Osteoblast (primary cell): ENCODE measurements at regions not wholly inside any gene's neighbourhood (a gene's known extent, or its start where the extent isn't known, plus 50 kb on each side); places are given as distances from the start of the nearest gene placed in this dataset.

Source experiments
- DNase-seq: peaks from one replicate; pipeline ENCODE4 v3.0.0; 2011; ENCODE audit warnings: low spot score, mixed read lengths; ENCODE audit not compliant: insufficient read length; ENCODE audit errors: missing footprints
- H2AFZ ChIP-seq: 2 replicates; pipeline ENCODE4 v1.6.0; 2011; ENCODE audit warnings: mild to moderate bottlenecking, low read length
- H3K27ac ChIP-seq: 2 replicates; pipeline ENCODE4 v1.5.1; 2011; ENCODE audit warnings: mild to moderate bottlenecking, low read depth, low read length, moderate library complexity
- H3K27me3 ChIP-seq: 2 replicates; pipeline ENCODE4 v1.6.0; 2012; ENCODE audit warnings: mild to moderate bottlenecking, control low read depth, inconsistent platforms, low read length, moderate library complexity; ENCODE audit not compliant: insufficient read depth
- H3K36me3 ChIP-seq: 2 replicates; pipeline ENCODE4 v1.5.1; 2011; ENCODE audit warnings: mild to moderate bottlenecking, low read length, control low read depth, moderate library complexity; ENCODE audit not compliant: insufficient read depth
- H3K4me1 ChIP-seq: 2 replicates; pipeline ENCODE4 v1.5.1; 2011; ENCODE audit warnings: mild to moderate bottlenecking, low read length, control low read depth, moderate library complexity; ENCODE audit not compliant: insufficient read depth
- H3K4me2 ChIP-seq: 2 replicates; pipeline ENCODE4 v1.6.0; 2011; ENCODE audit warnings: mild to moderate bottlenecking, low read length; ENCODE audit not compliant: insufficient read depth
- H3K4me3 ChIP-seq: fragments of 200-600 bp; sonication (generic); 3 replicates; pipeline ENCODE4 v1.5.1; 2012; ENCODE audit warnings: mild to moderate bottlenecking, low read length, inconsistent platforms; ENCODE audit not compliant: insufficient read depth
- H3K79me2 ChIP-seq: 2 replicates; pipeline ENCODE4 v1.6.0; 2012; ENCODE audit warnings: mild to moderate bottlenecking, low read length, control low read depth, inconsistent platforms; ENCODE audit not compliant: insufficient read depth
- H3K9me3 ChIP-seq: 2 replicates; pipeline ENCODE4 v1.5.1; 2011; ENCODE audit warnings: low read depth, low read length, control low read depth
- H4K20me1 ChIP-seq: 2 replicates; pipeline ENCODE4 v1.6.0; 2012; ENCODE audit warnings: mild to moderate bottlenecking, low read length, control low read depth; ENCODE audit not compliant: insufficient read depth
- TF ChIP-seq, protein P1 (sequence below): IDR thresholded peaks from 2 replicates; pipeline ENCODE4 v1.5.1; 2011; ENCODE audit warnings: mild to moderate bottlenecking, low read depth, low read length, moderate library complexity; ENCODE audit errors: extremely low read depth

- Histone ChIP-seq H2AFZ (no peak overlapping the region), H3K4me1 (no peaks in the 10 kb centered on the region), H3K79me2 (no peaks in the 10 kb centered on the region), H3K9me3 (no peaks in the 10 kb centered on the region), H3K4me2 (no peak overlapping the region), H4K20me1 (no peaks in the 10 kb centered on the region), H3K27me3 (no peaks in the 10 kb centered on the region), H3K4me3 (no peak overlapping the region), H3K36me3 (no peaks in the 10 kb centered on the region), H3K27ac (no peak overlapping the region)
- TF ChIP-seq, protein P1, sequence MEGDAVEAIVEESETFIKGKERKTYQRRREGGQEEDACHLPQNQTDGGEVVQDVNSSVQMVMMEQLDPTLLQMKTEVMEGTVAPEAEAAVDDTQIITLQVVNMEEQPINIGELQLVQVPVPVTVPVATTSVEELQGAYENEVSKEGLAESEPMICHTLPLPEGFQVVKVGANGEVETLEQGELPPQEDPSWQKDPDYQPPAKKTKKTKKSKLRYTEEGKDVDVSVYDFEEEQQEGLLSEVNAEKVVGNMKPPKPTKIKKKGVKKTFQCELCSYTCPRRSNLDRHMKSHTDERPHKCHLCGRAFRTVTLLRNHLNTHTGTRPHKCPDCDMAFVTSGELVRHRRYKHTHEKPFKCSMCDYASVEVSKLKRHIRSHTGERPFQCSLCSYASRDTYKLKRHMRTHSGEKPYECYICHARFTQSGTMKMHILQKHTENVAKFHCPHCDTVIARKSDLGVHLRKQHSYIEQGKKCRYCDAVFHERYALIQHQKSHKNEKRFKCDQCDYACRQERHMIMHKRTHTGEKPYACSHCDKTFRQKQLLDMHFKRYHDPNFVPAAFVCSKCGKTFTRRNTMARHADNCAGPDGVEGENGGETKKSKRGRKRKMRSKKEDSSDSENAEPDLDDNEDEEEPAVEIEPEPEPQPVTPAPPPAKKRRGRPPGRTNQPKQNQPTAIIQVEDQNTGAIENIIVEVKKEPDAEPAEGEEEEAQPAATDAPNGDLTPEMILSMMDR: no peak
- no peak for DNase-seq
These were observed 110.0 kb downstream of the MYCN start for GRCh38 chr2:16050261-16050907.

DNA sequence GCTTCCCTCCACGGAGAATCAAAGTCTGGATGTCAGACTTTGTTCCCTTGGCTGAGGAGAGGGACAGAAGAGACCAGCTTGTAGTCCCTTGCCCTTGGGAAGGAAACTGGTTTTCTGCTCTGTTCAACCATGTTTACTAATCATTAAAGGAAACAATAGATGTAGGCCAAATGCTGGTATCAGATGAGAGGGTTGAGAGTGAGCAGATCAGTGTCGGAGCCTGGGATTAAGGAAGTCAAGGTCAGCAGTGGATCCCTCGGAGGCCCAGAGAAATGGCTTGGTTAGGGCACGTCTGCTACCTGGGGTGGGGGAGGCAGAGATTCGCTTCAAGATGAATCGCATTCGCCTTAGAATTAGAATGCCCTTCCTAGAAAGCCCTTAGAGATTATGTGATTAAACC, 109.1 kb downstream of the MYCN start:
- H3K4me3 ChIP-seq: no peak overlapping the region
- TF ChIP-seq, protein P1: no peak
- H2AFZ ChIP-seq: no peak overlapping the region
- H4K20me1 ChIP-seq: no peaks in the 10 kb centered on the region
- H3K27ac ChIP-seq: no peak overlapping the region
- DNase-seq: no peak
- H3K4me1 ChIP-seq: no peaks in the 10 kb centered on the region
- no peaks in the 10 kb centered on the region for H3K79me2 ChIP-seq
- H3K9me3 ChIP-seq: no peaks in the 10 kb centered on the region
- H3K27me3 ChIP-seq: no peaks in the 10 kb centered on the region
- no peak overlapping the region for H3K4me2 ChIP-seq
- no peaks in the 10 kb centered on the region for H3K36me3 ChIP-seq

GRCh38 chr2:16048466-16048865, 108.1 kb downstream of the MYCN start:
- H3K4me2 ChIP-seq: no peak overlapping the region
- H3K36me3 ChIP-seq: no peaks in the 10 kb centered on the region
- H3K9me3 ChIP-seq: no peaks in the 10 kb centered on the region
- TF ChIP-seq, protein P1: no peak
- H3K4me1 ChIP-seq: no peaks in the 10 kb centered on the region
- no peaks in the 10 kb centered on the region for H3K79me2 ChIP-seq
- H3K4me3 ChIP-seq: no peak overlapping the region
- no peak for DNase-seq
- no peak overlapping the region for H2AFZ ChIP-seq
- H3K27me3 ChIP-seq: no peaks in the 10 kb centered on the region
- H4K20me1 ChIP-seq: no peaks in the 10 kb centered on the region
- H3K27ac ChIP-seq: no peak overlapping the region

- Histone ChIP-seq H3K4me1 (no peaks in the 10 kb centered on the region), H2AFZ (no peak overlapping the region), H3K4me2 (no peak overlapping the region), H3K9me3 (no peaks in the 10 kb centered on the region), H3K79me2 (no peaks in the 10 kb centered on the region), H3K27me3 (no peaks in the 10 kb centered on the region), H3K36me3 (no peaks in the 10 kb centered on the region), H3K4me3 (no peak overlapping the region), H4K20me1 (no peaks in the 10 kb centered on the region), H3K27ac (no peak overlapping the region)
- TF ChIP-seq, protein P1: no peak
- no peak for DNase-seq
These were observed 107.4 kb downstream of the MYCN start for GRCh38 chr2:16047701-16048100.
